Ovary (tissue), 7 donors: ENCODE measurements at regions not wholly inside any gene's neighbourhood (a gene's known extent, or its start where the extent isn't known, plus 50 kb on each side); places are given as distances from the start of the nearest gene placed in this dataset. TPM values are rescaled to one million over a fixed set of nuclear protein-coding genes. Genes with fewer than 3 reads are reported as not detected.
"Not testable (repeated sequence)": the region's sequence is repeated elsewhere in the genome, so short reads cannot be mapped to it uniquely, and the experiment has no call there.

Source experiments
- DNase-seq, 5 donors: peaks; one replicate each; pipeline ENCODE4 v3.0.0-alpha.2; 2019 to 2020
- H3K27ac ChIP-seq, 2 donors: fragments of 200-600 bp; one replicate each; pipeline versions ENCODE4 v1.5.1 to v1.8.0; 2019 to 2022
- H3K27me3 ChIP-seq: fragments of 200-600 bp; one replicate; pipeline ENCODE4 v1.8.0; 2022
- H3K36me3 ChIP-seq: fragments of 200-600 bp; sonication (generic); one replicate; pipeline ENCODE4 v1.5.1; 2019
- H3K4me1 ChIP-seq: one replicate; pipeline ENCODE4 v1.8.1; 2013; ENCODE audit warnings: mild to moderate bottlenecking, moderate library complexity; ENCODE audit not compliant: insufficient read depth
- H3K4me3 ChIP-seq: fragments of 200-600 bp; sonication (generic); one replicate; pipeline ENCODE4 v1.5.1; 2017
- H3K9me3 ChIP-seq, 2 donors: fragments of 200-600 bp in 1 of 2; sonication (generic) in 1 of 2; one replicate each; pipeline versions ENCODE4 v1.5.1 to v1.8.1; 2013 to 2019; ENCODE audit warnings: mild to moderate bottlenecking in 1 of 2, moderate library complexity in 1 of 2
- EP300 ChIP-seq: sonication (generic); formaldehyde crosslinking; IDR thresholded peaks from one replicate; pipeline ENCODE4 v1.6.1; 2017; ENCODE audit warnings: antibody characterized with exemption
- POLR2A ChIP-seq: fragments of 450-650 bp; IDR thresholded peaks from one replicate; pipeline ENCODE4 v1.6.1; 2017; ENCODE audit warnings: antibody characterized with exemption, mild to moderate bottlenecking, moderate library complexity
- WGBS, 3 donors: extraction: QIAGEN DNeasy Blood & Tissue Kit in 1 of 3; methylation state at CpG; one replicate each; pipeline versions ENCODE4 v1.1.5 to v1.1.7; 2013 to 2017; 5-methylcytosine and 5-hydroxymethylcytosine counted together
- intact Hi-C, 4 donors: fragments of 100-400 bp; cut with DNase I; formaldehyde crosslinking; loops; one replicate each; pipeline versions ENCODE4 v1.11.0 to v1.15.1; 2022 to 2023
- microRNA-seq, 3 donors: library from miRNA; unstranded; fragments of <30 nt; microRNA quantifications; one replicate each; pipeline versions ENCODE4 to v1.2.0, GENCODE V29; 2019 to 2020
- small RNA-seq: library from RNA; depleted of rRNA; stranded (forward); fragments of <200 nt; gene quantifications from one replicate; pipeline ENCODE3, GENCODE V24; 2016
- TF ChIP-seq, protein P1 (sequence below), 3 donors: fragments of 450-650 bp in 2 of 3; fragments of 200-600 bp in 1 of 3; IDR thresholded peaks; one replicate each; pipeline versions ENCODE4 v1.5.1 to v1.8.0; 2016 to 2022; ENCODE audit warnings: antibody characterized with exemption in 3 of 3, mild to moderate bottlenecking in 1 of 3
- donor health status: DM: no; HTN: no; CAD: no; lungs with moderate emphysema.
- donor health status: DM: no; HTN: no; CAD: no.
- donor health status: Bipolar disorder and iron deficiency.
- donor health status: DM: no; HTN: no; CAD: no.
- donor health status: DM: yes; HTN: yes; CAD: no.

DNA sequence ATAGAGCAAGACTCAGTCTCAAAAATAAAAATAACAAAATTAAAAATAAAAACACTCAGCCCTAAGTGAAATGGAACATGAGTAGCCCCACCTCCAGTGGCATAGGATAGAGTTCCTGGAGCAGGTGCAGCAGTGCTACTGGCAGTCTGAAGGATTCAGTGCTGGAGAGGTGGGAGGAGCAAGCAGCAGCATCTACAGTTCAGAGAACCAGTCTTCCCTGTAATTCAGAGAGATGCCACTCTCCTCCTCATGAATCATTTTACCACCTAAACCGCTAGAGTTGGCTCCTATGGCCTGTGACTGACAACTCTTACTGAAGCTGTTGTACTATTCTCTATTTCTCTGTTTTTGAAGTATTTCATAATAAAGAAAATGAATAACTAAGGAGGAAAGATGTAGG lies 56.0 kb upstream of the SMURF2 start:
- Histone ChIP-seq H3K4me3 (no peak overlapping the region), H3K9me3 (no peaks in the 10 kb centered on the region), H3K36me3 (no peaks in the 10 kb centered on the region), H3K27me3 (no peaks in the 10 kb centered on the region), H3K4me1 (peaks cover 2% of the 10 kb centered on the region), H3K27ac (no peak overlapping the region)
- intact Hi-C loops, result no loop called here
- no peak for TF ChIP-seq POLR2A
- TF ChIP-seq, protein P1, sequence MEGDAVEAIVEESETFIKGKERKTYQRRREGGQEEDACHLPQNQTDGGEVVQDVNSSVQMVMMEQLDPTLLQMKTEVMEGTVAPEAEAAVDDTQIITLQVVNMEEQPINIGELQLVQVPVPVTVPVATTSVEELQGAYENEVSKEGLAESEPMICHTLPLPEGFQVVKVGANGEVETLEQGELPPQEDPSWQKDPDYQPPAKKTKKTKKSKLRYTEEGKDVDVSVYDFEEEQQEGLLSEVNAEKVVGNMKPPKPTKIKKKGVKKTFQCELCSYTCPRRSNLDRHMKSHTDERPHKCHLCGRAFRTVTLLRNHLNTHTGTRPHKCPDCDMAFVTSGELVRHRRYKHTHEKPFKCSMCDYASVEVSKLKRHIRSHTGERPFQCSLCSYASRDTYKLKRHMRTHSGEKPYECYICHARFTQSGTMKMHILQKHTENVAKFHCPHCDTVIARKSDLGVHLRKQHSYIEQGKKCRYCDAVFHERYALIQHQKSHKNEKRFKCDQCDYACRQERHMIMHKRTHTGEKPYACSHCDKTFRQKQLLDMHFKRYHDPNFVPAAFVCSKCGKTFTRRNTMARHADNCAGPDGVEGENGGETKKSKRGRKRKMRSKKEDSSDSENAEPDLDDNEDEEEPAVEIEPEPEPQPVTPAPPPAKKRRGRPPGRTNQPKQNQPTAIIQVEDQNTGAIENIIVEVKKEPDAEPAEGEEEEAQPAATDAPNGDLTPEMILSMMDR (IDR thresholded peaks at IDR 0.05), result no peak
- no peak for TF ChIP-seq EP300
- 88 to 89% (median 89%) methylated on average over 1 of the region's 1 CpG for WGBS, 3 donors
- no peak for DNase-seq

GRCh38 chr17:64716496-64716895 lies 54.4 kb upstream of the SMURF2 start:
- DNase-seq, H3K4me3 ChIP-seq, H3K27me3 ChIP-seq, H3K9me3 ChIP-seq, H3K27ac ChIP-seq, H3K4me1 ChIP-seq, H3K36me3 ChIP-seq, intact Hi-C loops: not testable (repeated sequence)
- 96 to 97% (median 96%) methylated on average over 24 to 27 of the region's 27 CpGs for WGBS, 3 donors

DNA sequence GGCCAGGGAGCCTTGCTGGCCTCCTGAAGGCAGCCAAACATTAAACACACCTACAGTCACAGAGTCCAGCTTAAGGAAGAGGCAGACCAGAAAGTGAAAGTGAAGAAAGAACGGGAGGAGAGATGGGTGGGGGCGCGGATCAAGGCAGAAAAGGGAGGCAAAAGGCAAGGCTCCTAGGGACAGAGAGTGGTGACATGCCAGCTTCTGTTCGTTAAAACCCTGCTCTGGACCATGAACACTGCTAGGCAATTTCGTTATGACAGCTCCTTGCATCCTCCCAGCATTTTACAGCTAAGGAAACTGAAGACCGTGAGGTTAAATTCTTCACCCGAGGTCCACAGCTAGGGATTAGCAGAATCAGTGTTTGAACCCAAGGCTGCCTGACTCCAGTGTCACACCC lies 51.7 kb upstream of the SMURF2 start:
- H3K27me3 ChIP-seq, DNase-seq, H3K4me1 ChIP-seq, H3K9me3 ChIP-seq, intact Hi-C loops, H3K36me3 ChIP-seq, H3K27ac ChIP-seq: not testable (repeated sequence)
- peak overlapping the region; percentile 7 for H3K4me3 ChIP-seq
- WGBS, 3 donors, result 23 to 31% (median 24%) methylated on average over 7 of the region's 7 CpGs

- intact Hi-C loops, result not testable (repeated sequence)
These were observed 50.6 kb upstream of the SMURF2 start for GRCh38 chr17:64712557-64713351.

More at GRCh38 chr17:64712557-64713351, 50.6 kb upstream of the SMURF2 start:
- WGBS, 3 donors, result 62 to 73% (median 71%) methylated on average over 9 to 10 of the region's 11 CpGs
- DNase-seq, result peak in 1 of 5 donors; percentile 37
- not testable (repeated sequence) for H3K27ac ChIP-seq, H3K9me3 ChIP-seq, H3K27me3 ChIP-seq, H3K4me3 ChIP-seq, H3K36me3 ChIP-seq, H3K4me1 ChIP-seq

Small RNA genes lying in the stretch of these regions (microRNA-seq; reads per million reads assigned to microRNA genes)
- gene MIR6080, result 0 reads per million in 3 donors

Small RNA genes lying in the stretch of these regions (small RNA-seq; reads per million reads assigned to genes)
- not detected for gene AC103810.3
- not detected for gene BPTFP1
- gene MINOS1P2, result not detected
- gene MIR6080, result not detected
